DOHH2 (cell line): ENCODE measurements at regions not wholly inside any gene's neighbourhood (a gene's known extent, or its start where the extent isn't known, plus 50 kb on each side); places are given as distances from the start of the nearest gene placed in this dataset.

ENCODE experiments used
- EZH2phosphoT487 ChIP-seq: fragments of 200-600 bp; sonication (generic); IDR thresholded peaks from 2 replicates; pipeline ENCODE4 v1.6.1; 2017; ENCODE audit warnings: borderline replicate concordance, mild to moderate bottlenecking, antibody characterized with exemption, low read length, moderate library complexity, mixed read lengths
- TF ChIP-seq, protein P1 (sequence below): fragments of 200-600 bp; sonication (generic); IDR thresholded peaks from one replicate; pipeline ENCODE4 v1.5.1; 2014; ENCODE audit warnings: antibody characterized with exemption, mild to moderate bottlenecking, low read depth, low read length; ENCODE audit not compliant: poor library complexity, severe bottlenecking

DNA sequence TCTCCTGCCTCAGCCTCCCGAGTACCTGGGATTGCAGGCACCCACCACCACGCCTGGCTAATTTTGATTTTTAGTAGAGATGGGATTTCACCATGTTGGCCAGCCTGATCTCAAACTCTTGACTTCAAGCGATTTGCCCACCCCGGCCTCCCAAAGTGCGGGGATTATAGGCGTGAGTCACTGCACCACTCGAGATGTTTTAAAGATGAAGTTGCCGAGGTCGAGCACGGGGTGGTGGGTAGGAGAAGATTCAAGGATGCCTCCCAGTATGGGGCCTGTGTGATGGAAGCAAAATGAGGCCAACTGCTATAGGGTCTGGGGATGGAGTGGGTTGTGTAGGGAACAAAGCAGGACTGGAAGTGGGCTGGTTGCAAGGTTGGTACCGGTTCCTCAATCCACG is 245.2 kb downstream of the MN1 start:
- TF ChIP-seq, protein P1, sequence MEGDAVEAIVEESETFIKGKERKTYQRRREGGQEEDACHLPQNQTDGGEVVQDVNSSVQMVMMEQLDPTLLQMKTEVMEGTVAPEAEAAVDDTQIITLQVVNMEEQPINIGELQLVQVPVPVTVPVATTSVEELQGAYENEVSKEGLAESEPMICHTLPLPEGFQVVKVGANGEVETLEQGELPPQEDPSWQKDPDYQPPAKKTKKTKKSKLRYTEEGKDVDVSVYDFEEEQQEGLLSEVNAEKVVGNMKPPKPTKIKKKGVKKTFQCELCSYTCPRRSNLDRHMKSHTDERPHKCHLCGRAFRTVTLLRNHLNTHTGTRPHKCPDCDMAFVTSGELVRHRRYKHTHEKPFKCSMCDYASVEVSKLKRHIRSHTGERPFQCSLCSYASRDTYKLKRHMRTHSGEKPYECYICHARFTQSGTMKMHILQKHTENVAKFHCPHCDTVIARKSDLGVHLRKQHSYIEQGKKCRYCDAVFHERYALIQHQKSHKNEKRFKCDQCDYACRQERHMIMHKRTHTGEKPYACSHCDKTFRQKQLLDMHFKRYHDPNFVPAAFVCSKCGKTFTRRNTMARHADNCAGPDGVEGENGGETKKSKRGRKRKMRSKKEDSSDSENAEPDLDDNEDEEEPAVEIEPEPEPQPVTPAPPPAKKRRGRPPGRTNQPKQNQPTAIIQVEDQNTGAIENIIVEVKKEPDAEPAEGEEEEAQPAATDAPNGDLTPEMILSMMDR, result no peak
- no peak for TF ChIP-seq EZH2phosphoT487
